MM.1S (cell line): ENCODE measurements at regions not wholly inside any gene's neighbourhood (a gene's known extent, or its start where the extent isn't known, plus 50 kb on each side); places are given as distances from the start of the nearest gene placed in this dataset.

ENCODE experiments used
- DNase-seq: peaks from one replicate; pipeline ENCODE4 v3.0.0-alpha.2; 2015
- H2AFZ ChIP-seq: fragments of 300-600 bp; sonication (generic); 2 replicates; pipeline ENCODE4 v1.6.0; 2016; ENCODE audit warnings: antibody characterized with exemption, low read length
- H3F3A ChIP-seq: fragments of 300-600 bp; sonication (generic); 2 replicates; pipeline ENCODE4 v1.6.1; 2016; ENCODE audit warnings: mild to moderate bottlenecking, antibody characterized with exemption, low read length, moderate library complexity, mixed read lengths; ENCODE audit not compliant: insufficient read depth
- H3K27ac ChIP-seq: fragments of 300-600 bp; sonication (generic); 2 replicates; pipeline ENCODE4 v1.5.1; 2016; ENCODE audit warnings: mild to moderate bottlenecking, low read length
- H3K27me3 ChIP-seq: fragments of 300-600 bp; sonication (generic); replicated peaks from 2 replicates; pipeline ENCODE4 v1.6.0; 2016; ENCODE audit warnings: low read length; ENCODE audit not compliant: insufficient read depth
- H3K36me3 ChIP-seq: fragments of 300-600 bp; sonication (generic); replicated peaks from 2 replicates; pipeline ENCODE4 v1.6.1; 2016; ENCODE audit warnings: mild to moderate bottlenecking, low read length, mixed read lengths; ENCODE audit not compliant: insufficient read depth
- H3K4me1 ChIP-seq: fragments of 300-600 bp; sonication (generic); 2 replicates; pipeline ENCODE4 v1.6.1; 2016; ENCODE audit warnings: low read length, mixed read lengths
- H3K4me2 ChIP-seq: fragments of 300-600 bp; sonication (generic); 2 replicates; pipeline ENCODE4 v1.6.0; 2016; ENCODE audit warnings: low read depth, low read length
- H3K4me3 ChIP-seq: fragments of 300-600 bp; sonication (generic); 2 replicates; pipeline ENCODE4 v1.5.1; 2016; ENCODE audit warnings: low read length, mixed read lengths
- H3K79me2 ChIP-seq: fragments of 300-600 bp; sonication (generic); 2 replicates; pipeline ENCODE4 v1.6.1; 2016; ENCODE audit warnings: mixed run types, low read length, mixed read lengths
- H3K9ac ChIP-seq: fragments of 300-600 bp; sonication (generic); 2 replicates; pipeline ENCODE4 v1.6.1; 2016; ENCODE audit warnings: low read length, mixed read lengths
- H3K9me2 ChIP-seq: fragments of 300-600 bp; sonication (generic); replicated peaks from 2 replicates; pipeline ENCODE4 v1.6.1; 2016; ENCODE audit warnings: mild to moderate bottlenecking, low read length, mixed read lengths; ENCODE audit not compliant: insufficient read depth
- H3K9me3 ChIP-seq: fragments of 300-600 bp; sonication (generic); replicated peaks from 2 replicates; pipeline ENCODE4 v1.6.1; 2016; ENCODE audit warnings: mild to moderate bottlenecking, low read length, mixed read lengths; ENCODE audit not compliant: insufficient read depth
- H4K20me1 ChIP-seq: fragments of 300-600 bp; sonication (generic); 2 replicates; pipeline ENCODE4 v1.6.1; 2016; ENCODE audit warnings: mild to moderate bottlenecking, low read length, moderate library complexity, mixed read lengths; ENCODE audit not compliant: insufficient read depth
- CTCF ChIP-seq: fragments of 300-600 bp; sonication (generic); IDR thresholded peaks from 2 replicates; pipeline ENCODE4 v1.5.1; 2016; ENCODE audit warnings: antibody characterized with exemption, low read length, mixed read lengths
- EZH2 ChIP-seq: fragments of 300-600 bp; sonication (generic); optimal IDR thresholded peaks from 2 replicates; pipeline ENCODE3; 2017; ENCODE audit warnings: low read depth, mild to moderate bottlenecking, antibody characterized with exemption, low read length, mixed read lengths
- EZH2phosphoT487 ChIP-seq: fragments of 300-600 bp; sonication (generic); IDR thresholded peaks from 2 replicates; pipeline ENCODE4 v1.6.1; 2018; ENCODE audit warnings: antibody characterized with exemption, low read length

- Histone ChIP-seq H3K27ac (no peak overlapping the region), H4K20me1 (no peaks in the 10 kb centered on the region), H3F3A (no peaks in the 10 kb centered on the region), H3K4me2 (no peak overlapping the region), H3K4me1 (no peaks in the 10 kb centered on the region), H3K4me3 (no peak overlapping the region), H3K36me3 (no peaks in the 10 kb centered on the region), H3K9ac (no peak overlapping the region), H3K9me2 (no peaks in the 10 kb centered on the region), H3K27me3 (no peaks in the 10 kb centered on the region), H3K79me2 (no peaks in the 10 kb centered on the region), H3K9me3 (no peaks in the 10 kb centered on the region), H2AFZ (no peak overlapping the region)
- TF ChIP-seq EZH2phosphoT487 = no peak
- TF ChIP-seq EZH2 = no peak
- TF ChIP-seq CTCF = no peak
- DNase-seq = no peak
These were observed 1787.9 kb upstream of the WWC1 start for GRCh38 chr5:166503506-166503905.

GRCh38 chr5:166505067-166505466 is 1786.4 kb upstream of the WWC1 start:
- no peaks in the 10 kb centered on the region for H3K79me2 ChIP-seq
- no peaks in the 10 kb centered on the region for H3K9me3 ChIP-seq
- H3K27me3 ChIP-seq = no peaks in the 10 kb centered on the region
- H3F3A ChIP-seq = no peaks in the 10 kb centered on the region
- no peak overlapping the region for H3K4me3 ChIP-seq
- no peaks in the 10 kb centered on the region for H4K20me1 ChIP-seq
- no peaks in the 10 kb centered on the region for H3K4me1 ChIP-seq
- H3K9ac ChIP-seq = no peak overlapping the region
- no peaks in the 10 kb centered on the region for H3K9me2 ChIP-seq
- TF ChIP-seq CTCF (no peak), EZH2 (no peak), EZH2phosphoT487 (no peak)
- no peaks in the 10 kb centered on the region for H3K36me3 ChIP-seq
- no peak overlapping the region for H2AFZ ChIP-seq
- DNase-seq = no peak
- H3K4me2 ChIP-seq = no peak overlapping the region
- H3K27ac ChIP-seq = no peak overlapping the region

GRCh38 chr5:166505544-166505943 is 1785.9 kb upstream of the WWC1 start:
- no peaks in the 10 kb centered on the region for H3K9me2 ChIP-seq
- no peak overlapping the region for H3K27ac ChIP-seq
- TF ChIP-seq EZH2phosphoT487 (no peak), CTCF (no peak), EZH2 (no peak)
- H3K4me1 ChIP-seq = no peaks in the 10 kb centered on the region
- no peaks in the 10 kb centered on the region for H4K20me1 ChIP-seq
- no peaks in the 10 kb centered on the region for H3F3A ChIP-seq
- H3K27me3 ChIP-seq = no peaks in the 10 kb centered on the region
- no peak overlapping the region for H3K9ac ChIP-seq
- H2AFZ ChIP-seq = no peak overlapping the region
- no peaks in the 10 kb centered on the region for H3K79me2 ChIP-seq
- no peak overlapping the region for H3K4me2 ChIP-seq
- no peaks in the 10 kb centered on the region for H3K36me3 ChIP-seq
- no peaks in the 10 kb centered on the region for H3K9me3 ChIP-seq
- no peak overlapping the region for H3K4me3 ChIP-seq
- DNase-seq = no peak
